Vagina (tissue), 2 donors: ENCODE measurements at regions not wholly inside any gene's neighbourhood (a gene's known extent, or its start where the extent isn't known, plus 50 kb on each side); places are given as distances from the start of the nearest gene placed in this dataset.

Experiments used
- POLR2A ChIP-seq, 2 donors: fragments of 450-650 bp; IDR thresholded peaks; one replicate each; pipeline ENCODE4 v1.6.1; 2017; ENCODE audit warnings: antibody characterized with exemption in 2 of 2, mild to moderate bottlenecking in 2 of 2, moderate library complexity in 2 of 2
- TF ChIP-seq, protein P1 (sequence below), 3 experiments: fragments of 450-650 bp in 2 of 3; fragments of 200-600 bp in 1 of 3; sonication (generic) in 1 of 3; IDR thresholded peaks; one replicate each; pipeline ENCODE4 v1.5.1; 2017 to 2019; ENCODE audit warnings: antibody characterized with exemption in 3 of 3, mild to moderate bottlenecking in 2 of 3, moderate library complexity in 2 of 3

DNA sequence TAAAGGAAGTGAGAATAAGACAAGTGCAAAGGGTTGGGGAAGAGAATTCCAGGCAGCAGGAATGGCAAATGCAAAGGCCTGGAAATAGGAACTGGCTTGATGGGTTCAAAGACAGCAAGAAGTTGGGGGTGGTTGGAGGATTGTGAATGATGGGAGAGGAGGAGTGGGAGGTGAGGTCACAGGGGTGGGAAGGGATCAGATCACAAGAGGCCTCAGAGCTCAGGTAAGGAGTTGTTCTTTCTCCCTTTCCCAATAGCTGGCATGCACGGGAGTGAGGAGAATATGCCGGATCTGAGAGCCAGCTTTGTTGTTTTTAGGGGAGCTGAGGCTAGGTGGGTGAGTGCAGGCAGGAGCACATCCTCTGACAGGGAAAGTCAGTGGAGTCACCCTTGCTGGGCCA, 94.0 kb upstream of the RAB3GAP2 start:
- TF ChIP-seq, protein P1, sequence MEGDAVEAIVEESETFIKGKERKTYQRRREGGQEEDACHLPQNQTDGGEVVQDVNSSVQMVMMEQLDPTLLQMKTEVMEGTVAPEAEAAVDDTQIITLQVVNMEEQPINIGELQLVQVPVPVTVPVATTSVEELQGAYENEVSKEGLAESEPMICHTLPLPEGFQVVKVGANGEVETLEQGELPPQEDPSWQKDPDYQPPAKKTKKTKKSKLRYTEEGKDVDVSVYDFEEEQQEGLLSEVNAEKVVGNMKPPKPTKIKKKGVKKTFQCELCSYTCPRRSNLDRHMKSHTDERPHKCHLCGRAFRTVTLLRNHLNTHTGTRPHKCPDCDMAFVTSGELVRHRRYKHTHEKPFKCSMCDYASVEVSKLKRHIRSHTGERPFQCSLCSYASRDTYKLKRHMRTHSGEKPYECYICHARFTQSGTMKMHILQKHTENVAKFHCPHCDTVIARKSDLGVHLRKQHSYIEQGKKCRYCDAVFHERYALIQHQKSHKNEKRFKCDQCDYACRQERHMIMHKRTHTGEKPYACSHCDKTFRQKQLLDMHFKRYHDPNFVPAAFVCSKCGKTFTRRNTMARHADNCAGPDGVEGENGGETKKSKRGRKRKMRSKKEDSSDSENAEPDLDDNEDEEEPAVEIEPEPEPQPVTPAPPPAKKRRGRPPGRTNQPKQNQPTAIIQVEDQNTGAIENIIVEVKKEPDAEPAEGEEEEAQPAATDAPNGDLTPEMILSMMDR (IDR thresholded peaks at IDR 0.05) = no peak
- TF ChIP-seq POLR2A (IDR thresholded peaks at IDR 0.05) = no peak
